ENCODE measurements at regions not wholly inside any gene's neighbourhood (a gene's known extent, or its start where the extent isn't known, plus 50 kb on each side); places are given as distances from the start of the nearest gene placed in this dataset.

DNA sequence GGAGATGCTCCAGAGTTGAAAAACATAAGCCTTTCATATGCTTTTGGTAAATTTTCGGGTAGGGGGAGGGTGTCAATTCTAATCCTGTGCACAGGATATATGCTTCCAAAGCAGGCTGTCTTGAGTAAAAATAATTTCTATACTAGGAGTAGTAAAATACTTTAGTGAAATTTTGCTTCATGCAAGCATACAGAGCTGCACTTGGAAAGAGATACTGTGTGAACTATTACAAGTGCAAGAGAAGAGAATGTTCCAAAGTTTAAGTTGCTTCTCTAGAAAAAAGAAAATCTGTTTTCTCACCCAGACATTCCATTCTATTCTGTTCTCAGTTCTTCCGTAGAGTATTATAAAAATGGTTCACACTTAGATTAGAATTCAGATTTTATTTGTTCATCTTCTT is 324.6 kb upstream of the AADAT start:
- Histone ChIP-seq H3K9ac (ENCODE audit: low read length) (no peak overlapping the region), H3K27me3 (ENCODE audit: insufficient read depth, low read length) (no peaks in the 10 kb centered on the region), H3K4me3 (ENCODE audit: insufficient read depth, low read depth, low read length) (no peak overlapping the region), H3K4me1 (ENCODE audit: insufficient read depth, low read length) (no peaks in the 10 kb centered on the region), H4K20me1 (ENCODE audit: insufficient read depth, low read length) (no peaks in the 10 kb centered on the region), H3K36me3 (ENCODE audit: insufficient read depth, low read length) (no peaks in the 10 kb centered on the region), H3K27ac (ENCODE audit: low read depth, low read length) (no peak overlapping the region), H3K79me2 (ENCODE audit: insufficient read depth, low read length) (no peaks in the 10 kb centered on the region), H3K9me3 (ENCODE audit: insufficient read depth, low read depth, low read length) (no peaks in the 10 kb centered on the region), H2AFZ (ENCODE audit: low read depth, low read length) (no peak overlapping the region), H3K4me2 (ENCODE audit: low read length) (no peak overlapping the region)
- Mint-ChIP-seq H3K27me3 (ENCODE audit: low read depth, unreplicated experiment) (no peaks in the 10 kb centered on the region), H3K36me3 (ENCODE audit: low read depth, unreplicated experiment) (no peaks in the 10 kb centered on the region), H3K4me3 (ENCODE audit: unreplicated experiment) (no peak overlapping the region), H3K9me3 (ENCODE audit: unreplicated experiment) (no peaks in the 10 kb centered on the region), H3K4me1 (ENCODE audit: low read depth, unreplicated experiment) (no peaks in the 10 kb centered on the region), H3K27ac (ENCODE audit: unreplicated experiment) (no peak overlapping the region)
- no peak for TF ChIP-seq CTCF (IDR thresholded peaks at IDR 0.05; ENCODE audit: insufficient read depth, low read depth, low read length)
- TF ChIP-seq EZH2 (IDR thresholded peaks at IDR 0.05; ENCODE audit: insufficient read depth, low read length), result no peak
- FAIRE-seq (no peak), DNase-seq (ENCODE audit: low read depth) (no peak)

- TF ChIP-seq EZH2 (IDR thresholded peaks at IDR 0.05; ENCODE audit: insufficient read depth, low read length), result no peak
- no peak for TF ChIP-seq CTCF (IDR thresholded peaks at IDR 0.05; ENCODE audit: insufficient read depth, low read depth, low read length)
- Mint-ChIP-seq H3K4me1 (ENCODE audit: low read depth, unreplicated experiment) (no peaks in the 10 kb centered on the region), H3K9me3 (ENCODE audit: unreplicated experiment) (no peaks in the 10 kb centered on the region), H3K27me3 (ENCODE audit: low read depth, unreplicated experiment) (no peaks in the 10 kb centered on the region), H3K4me3 (ENCODE audit: unreplicated experiment) (no peak overlapping the region), H3K36me3 (ENCODE audit: low read depth, unreplicated experiment) (no peaks in the 10 kb centered on the region), H3K27ac (ENCODE audit: unreplicated experiment) (no peak overlapping the region)
- no peak overlapping the region for H3K27ac ChIP-seq (ENCODE audit: low read depth, low read length)
- DNase-seq (ENCODE audit: low read depth), result no peak
- no peaks in the 10 kb centered on the region for H3K4me1 ChIP-seq (ENCODE audit: insufficient read depth, low read length)
- no peaks in the 10 kb centered on the region for H3K27me3 ChIP-seq (ENCODE audit: insufficient read depth, low read length)
- no peaks in the 10 kb centered on the region for H3K79me2 ChIP-seq (ENCODE audit: insufficient read depth, low read length)
- no peak overlapping the region for H2AFZ ChIP-seq (ENCODE audit: low read depth, low read length)
- no peaks in the 10 kb centered on the region for H3K9me3 ChIP-seq (ENCODE audit: insufficient read depth, low read depth, low read length)
- no peak overlapping the region for H3K9ac ChIP-seq (ENCODE audit: low read length)
- no peak overlapping the region for H3K4me3 ChIP-seq (ENCODE audit: insufficient read depth, low read depth, low read length)
- no peaks in the 10 kb centered on the region for H4K20me1 ChIP-seq (ENCODE audit: insufficient read depth, low read length)
- H3K4me2 ChIP-seq (ENCODE audit: low read length), result no peak overlapping the region
- no peak for FAIRE-seq
- H3K36me3 ChIP-seq (ENCODE audit: insufficient read depth, low read length), result no peaks in the 10 kb centered on the region
Observed at GRCh38 chr4:170413951-170414350, 324.2 kb upstream of the AADAT start.

DNA sequence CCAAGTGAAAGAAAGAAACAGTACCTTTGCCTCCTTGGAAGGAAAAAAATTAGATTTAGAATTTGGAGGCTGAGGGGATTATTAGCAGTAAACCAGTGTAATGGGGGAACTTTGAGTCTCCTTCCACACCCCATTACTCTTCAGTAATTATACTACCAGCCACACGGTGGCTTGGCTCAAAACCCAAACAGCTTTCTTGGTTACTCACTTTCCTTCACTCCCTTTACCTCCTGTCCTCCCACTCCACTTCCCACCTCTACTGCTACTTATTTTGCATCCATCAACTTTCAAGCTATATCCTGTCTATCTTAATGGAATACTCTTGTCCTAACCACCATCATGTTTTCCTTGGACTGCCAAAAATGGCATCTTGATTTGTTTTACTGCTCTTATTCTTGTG is 310.6 kb upstream of the AADAT start:
- no peak overlapping the region for H3K27ac ChIP-seq (ENCODE audit: low read depth, low read length)
- Mint-ChIP-seq H3K36me3 (ENCODE audit: low read depth, unreplicated experiment) (no peaks in the 10 kb centered on the region), H3K9me3 (ENCODE audit: unreplicated experiment) (peaks cover 4% of the 10 kb centered on the region), H3K27me3 (ENCODE audit: low read depth, unreplicated experiment) (no peaks in the 10 kb centered on the region), H3K4me1 (ENCODE audit: low read depth, unreplicated experiment) (peaks cover 4% of the 10 kb centered on the region), H3K27ac (ENCODE audit: unreplicated experiment) (no peak overlapping the region), H3K4me3 (ENCODE audit: unreplicated experiment) (no peak overlapping the region)
- TF ChIP-seq EZH2 (IDR thresholded peaks at IDR 0.05; ENCODE audit: insufficient read depth, low read length), result no peak
- no peak for TF ChIP-seq CTCF (IDR thresholded peaks at IDR 0.05; ENCODE audit: insufficient read depth, low read depth, low read length)
- peaks cover 3% of the 10 kb centered on the region for H3K9me3 ChIP-seq (ENCODE audit: insufficient read depth, low read depth, low read length)
- H2AFZ ChIP-seq (ENCODE audit: low read depth, low read length), result no peak overlapping the region
- H3K9ac ChIP-seq (ENCODE audit: low read length), result no peak overlapping the region
- no peaks in the 10 kb centered on the region for H3K27me3 ChIP-seq (ENCODE audit: insufficient read depth, low read length)
- DNase-seq (ENCODE audit: low read depth), result no peak
- H3K4me3 ChIP-seq (ENCODE audit: insufficient read depth, low read depth, low read length), result no peak overlapping the region
- H3K4me2 ChIP-seq (ENCODE audit: low read length), result no peak overlapping the region
- H4K20me1 ChIP-seq (ENCODE audit: insufficient read depth, low read length), result no peaks in the 10 kb centered on the region
- no peak for FAIRE-seq
- H3K4me1 ChIP-seq (ENCODE audit: insufficient read depth, low read length), result no peaks in the 10 kb centered on the region
- no peaks in the 10 kb centered on the region for H3K36me3 ChIP-seq (ENCODE audit: insufficient read depth, low read length)
- H3K79me2 ChIP-seq (ENCODE audit: insufficient read depth, low read length), result no peaks in the 10 kb centered on the region

All from astrocyte (in vitro differentiated cells and primary cell).